GM21360 (cell line): ENCODE measurements at regions not wholly inside any gene's neighbourhood (a gene's known extent, or its start where the extent isn't known, plus 50 kb on each side); places are given as distances from the start of the nearest gene placed in this dataset.

Experiments used
- ATAC-seq: cut with Tn5 transposase; IDR thresholded peaks from one replicate; pipeline ENCODE4 v1.9.1; 2021; ENCODE audit warnings: mild to moderate bottlenecking, moderate library complexity; ENCODE audit not compliant: unreplicated experiment

GRCh38 chr12:87794854-87795253 is 234.3 kb downstream of the C12orf50 start:
- no peak for ATAC-seq

DNA sequence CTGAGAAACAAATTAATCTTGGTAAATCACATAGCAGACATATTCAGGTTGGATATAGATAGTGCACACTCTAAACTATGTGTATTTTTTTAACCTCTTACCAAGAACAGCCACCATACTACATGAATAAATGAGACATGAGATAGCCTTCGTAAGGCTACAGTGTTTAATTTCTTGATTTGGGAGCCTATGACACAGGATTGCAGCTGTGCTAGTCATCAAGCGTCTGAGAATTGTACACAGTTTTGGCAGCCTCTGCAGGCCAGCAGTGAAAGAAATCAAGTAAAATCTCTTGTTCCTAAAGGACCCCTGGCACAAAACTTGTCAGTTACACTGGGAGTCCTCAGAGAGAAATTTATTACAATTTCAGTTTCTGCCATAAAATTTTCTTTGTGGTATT is 236.1 kb downstream of the C12orf50 start:
- ATAC-seq: no peak

DNA sequence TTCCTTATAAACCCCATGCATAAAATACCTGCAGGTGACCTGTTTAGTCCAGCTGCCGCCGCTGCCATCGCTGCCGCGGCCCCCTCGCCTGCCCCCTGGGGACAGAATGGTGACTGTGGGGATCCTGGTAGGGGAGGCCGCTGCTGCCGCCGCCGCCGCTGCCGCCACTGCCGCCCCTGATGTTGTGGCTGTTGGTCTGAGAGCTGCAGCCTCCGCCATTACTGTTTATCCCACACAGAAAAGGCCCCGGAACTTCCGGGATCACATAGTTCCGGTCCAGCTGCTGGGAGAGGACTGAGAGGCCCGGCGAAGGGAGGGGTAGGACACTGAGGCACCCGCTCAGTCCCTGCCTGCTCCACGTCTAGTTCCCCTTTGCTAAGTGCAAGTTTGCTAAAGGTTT is 244.9 kb downstream of the C12orf50 start:
- no peak for ATAC-seq

DNA sequence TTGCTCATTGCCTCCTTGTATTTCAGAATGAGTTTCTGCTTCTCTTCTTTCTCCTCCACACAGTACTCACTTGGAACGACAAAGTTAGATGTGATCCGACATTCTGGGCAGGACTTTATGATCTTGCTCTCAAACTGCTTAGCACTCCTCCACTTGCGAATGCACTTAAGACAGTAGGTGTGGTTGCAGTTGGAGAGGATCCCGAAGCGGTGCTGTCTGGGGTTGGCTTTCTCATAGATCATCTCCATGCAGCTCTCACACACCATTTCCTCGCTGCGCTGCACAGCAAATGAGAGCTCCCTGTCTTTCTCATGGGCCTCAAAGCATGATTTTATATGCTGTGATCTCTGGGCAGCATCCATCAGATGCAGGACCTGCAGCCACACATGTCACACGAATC is 245.7 kb downstream of the C12orf50 start:
- no peak for ATAC-seq

- ATAC-seq: no peak
These were observed 246.4 kb downstream of the C12orf50 start for GRCh38 chr12:87782838-87783237.

GRCh38 chr12:87779858-87780498 is 249.2 kb downstream of the C12orf50 start:
- no peak for ATAC-seq

- ATAC-seq: no peak
These were observed 250.2 kb downstream of the C12orf50 start for GRCh38 chr12:87779016-87779415.

DNA sequence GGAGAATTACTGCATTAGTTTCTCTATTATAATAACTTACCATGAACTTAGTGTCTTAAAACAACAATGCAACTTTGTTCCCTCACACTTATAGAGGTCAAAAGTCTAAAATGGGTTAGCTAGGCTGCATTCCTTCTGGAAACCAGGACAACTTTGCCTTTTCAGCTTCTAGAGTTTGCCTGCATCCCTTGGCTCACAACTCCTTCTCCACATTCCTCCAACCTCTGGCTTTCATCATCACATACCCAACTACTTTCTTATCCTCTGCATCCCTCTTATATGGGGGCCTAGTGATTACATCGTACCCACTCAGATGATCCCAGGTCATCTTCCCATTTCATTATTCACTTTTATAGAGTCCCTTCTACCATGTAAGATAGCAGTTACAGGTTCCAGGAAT is 251.1 kb downstream of the C12orf50 start:
- ATAC-seq: no peak

GRCh38 chr12:87775784-87776183 is 253.4 kb downstream of the C12orf50 start:
- no peak for ATAC-seq

DNA sequence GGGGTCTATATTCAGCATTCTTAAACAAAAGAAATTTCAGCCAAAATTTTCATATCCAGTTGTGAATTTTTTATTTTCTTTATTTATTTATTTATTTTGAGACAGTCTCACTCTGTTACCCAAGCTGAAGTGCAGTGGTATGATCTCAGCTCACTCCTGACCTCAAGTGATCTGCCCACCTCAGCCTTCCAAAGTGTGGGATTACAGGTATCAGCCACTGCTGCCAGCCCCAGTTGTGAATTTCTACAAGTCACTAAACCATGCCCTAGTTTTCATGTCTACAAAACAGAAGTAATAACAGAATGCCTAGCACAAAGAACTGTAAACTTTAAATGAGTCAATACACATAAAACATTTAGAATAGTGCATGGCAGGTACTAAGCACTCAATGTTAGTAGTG is 254.2 kb downstream of the C12orf50 start:
- ATAC-seq: no peak

- no peak for ATAC-seq
These were observed 256.8 kb downstream of the C12orf50 start for GRCh38 chr12:87772401-87772800.

- no peak for ATAC-seq
These were observed 260.5 kb downstream of the C12orf50 start for GRCh38 chr12:87768501-87769287.

GRCh38 chr12:87766044-87766443 is 263.2 kb downstream of the C12orf50 start:
- ATAC-seq: no peak

DNA sequence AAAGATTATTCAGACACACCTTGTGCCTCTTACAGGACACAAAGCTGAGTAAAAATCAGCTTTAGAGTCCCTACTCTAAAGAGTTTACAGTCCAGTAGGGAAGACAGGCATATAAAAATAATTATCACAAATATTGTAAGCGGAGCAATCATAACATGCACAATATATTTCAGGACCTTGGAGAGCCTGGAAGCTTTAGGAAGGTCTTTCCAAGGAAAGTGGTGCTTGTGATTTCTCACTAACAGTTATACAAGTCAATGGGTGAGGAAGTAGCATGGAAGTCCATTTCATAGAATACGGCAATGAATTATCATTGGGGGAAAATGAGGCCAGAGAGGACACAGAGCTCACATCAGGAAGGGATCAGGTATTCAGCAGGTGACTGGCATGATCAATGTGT is 268.3 kb downstream of the C12orf50 start:
- no peak for ATAC-seq

DNA sequence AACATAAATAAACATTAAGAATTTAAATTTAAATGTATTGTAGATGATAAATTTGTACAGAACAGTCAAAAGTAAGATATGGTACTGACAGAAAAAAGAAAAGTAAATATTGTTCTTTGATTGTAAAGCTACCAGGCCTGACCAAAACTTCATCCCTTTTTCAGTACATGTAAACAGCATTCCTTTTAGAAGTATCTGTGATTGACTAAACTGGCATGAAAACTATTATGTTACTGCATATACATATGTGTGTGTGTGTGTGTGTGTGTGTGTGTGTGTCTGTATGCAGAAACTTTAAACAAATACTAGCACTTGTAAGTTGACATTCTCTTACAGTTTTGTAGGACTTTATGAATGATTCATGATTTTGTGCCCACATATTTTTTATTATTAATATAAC is 270.9 kb downstream of the C12orf50 start:
- ATAC-seq: no peak

DNA sequence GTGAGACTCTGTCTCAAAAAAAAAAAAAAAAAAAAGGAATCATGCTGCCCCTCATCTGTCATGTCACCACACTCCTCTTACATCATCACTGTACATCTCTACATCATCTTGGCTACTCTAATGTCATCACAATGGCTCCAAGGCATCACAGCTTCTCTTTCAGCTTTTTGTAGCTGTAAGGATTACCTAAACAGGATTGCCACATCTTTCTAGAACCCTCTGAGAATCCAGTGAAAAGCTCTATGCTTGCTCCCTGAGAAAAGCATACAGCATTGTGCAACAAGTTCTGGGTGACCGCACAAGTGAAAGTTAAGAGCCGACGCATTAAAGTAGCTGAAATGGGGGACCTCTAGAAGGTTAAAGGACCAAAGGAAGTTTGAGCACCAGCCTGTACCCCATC is 272.5 kb downstream of the C12orf50 start:
- no peak for ATAC-seq

DNA sequence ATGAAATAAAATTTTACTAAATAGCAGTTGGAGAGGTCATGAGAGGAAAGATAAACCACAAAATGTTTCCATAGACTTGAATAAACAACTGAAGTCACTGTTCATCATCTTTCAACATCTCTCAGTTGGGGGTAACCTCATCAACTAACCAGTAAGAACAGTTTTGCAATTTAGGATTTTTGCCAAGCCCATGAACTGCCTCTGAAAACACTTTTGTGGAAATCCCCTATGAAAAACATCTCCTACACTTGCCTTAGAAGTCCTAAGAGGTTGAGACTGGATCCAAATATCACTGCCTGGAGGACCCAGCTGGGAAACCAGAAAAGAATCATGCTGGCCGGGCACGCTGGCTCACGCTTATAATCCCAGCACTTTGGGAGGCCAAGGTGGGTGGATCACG is 273.1 kb downstream of the C12orf50 start:
- no peak for ATAC-seq

DNA sequence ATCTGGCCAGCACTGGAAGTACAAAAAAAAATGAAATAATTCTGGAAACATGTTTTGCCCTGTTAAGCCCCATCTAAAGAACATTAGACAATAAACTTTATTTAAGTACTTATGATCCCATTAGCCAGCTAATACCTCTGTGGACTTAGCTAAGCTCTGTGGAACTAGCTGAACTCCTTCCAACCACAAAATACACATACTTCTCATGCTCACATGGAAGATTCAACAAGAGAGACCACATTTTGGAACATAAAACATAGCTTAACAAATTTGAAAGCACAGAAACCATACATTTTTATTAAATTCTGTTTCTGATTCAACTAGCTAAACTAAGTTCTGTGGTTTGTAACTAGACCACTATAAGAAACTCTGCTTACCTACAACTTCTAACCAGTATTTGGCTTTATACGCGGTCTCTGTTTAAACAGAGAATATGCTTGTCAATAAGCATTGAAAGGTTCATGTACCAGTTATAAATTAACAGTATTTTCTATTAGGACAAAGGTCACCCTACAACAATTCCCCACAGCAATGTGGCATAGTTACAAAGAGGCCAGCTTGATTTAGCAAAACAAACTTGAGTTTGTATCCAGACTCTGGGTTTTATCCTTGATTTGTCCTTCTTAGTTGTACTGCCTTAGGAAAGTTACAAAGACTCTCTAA is 300.1 kb downstream of the C12orf50 start:
- ATAC-seq: no peak

- no peak for ATAC-seq
These were observed 308.2 kb downstream of the C12orf50 start for GRCh38 chr12:87720967-87721366.

- ATAC-seq: no peak
These were observed 324.8 kb downstream of the C12orf50 start for GRCh38 chr12:87704374-87704773.

DNA sequence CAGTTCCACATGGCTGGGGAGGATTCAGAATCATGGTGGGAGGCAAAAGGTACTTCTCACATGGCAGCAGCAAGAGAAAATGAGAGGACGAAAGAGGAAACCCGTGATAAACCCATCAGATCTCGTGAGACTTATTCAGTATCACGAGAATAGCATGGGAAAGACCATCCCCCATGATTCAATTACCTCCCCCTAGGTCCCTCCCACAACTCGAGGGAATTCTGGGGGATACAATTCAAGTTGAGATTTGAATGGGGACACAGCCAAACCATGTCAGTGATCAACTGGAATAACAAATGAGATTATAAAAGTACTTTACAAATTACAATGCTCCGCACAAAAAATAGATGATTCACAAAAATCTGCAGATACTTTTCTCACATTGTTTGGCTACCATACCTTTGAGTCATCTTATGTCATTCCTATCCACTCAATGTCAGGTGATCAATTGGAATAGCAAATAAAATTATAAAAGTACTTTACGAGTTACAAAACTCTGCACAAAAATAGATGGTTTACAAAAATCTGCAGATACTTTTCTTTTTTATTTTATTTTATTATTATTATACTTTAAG is 338.9 kb downstream of the C12orf50 start:
- no peak for ATAC-seq

GRCh38 chr12:87689196-87689595 is 340.0 kb downstream of the C12orf50 start:
- ATAC-seq: no peak
